Breast epithelium (tissue), 4 donors: ENCODE measurements at regions not wholly inside any gene's neighbourhood (a gene's known extent, or its start where the extent isn't known, plus 50 kb on each side); places are given as distances from the start of the nearest gene placed in this dataset.

Source experiments
- DNase-seq, 2 donors: peaks; one replicate each; pipeline ENCODE4 v3.0.0-alpha.2; 2019; ENCODE audit warnings: low spot score in 2 of 2
- H3K27ac ChIP-seq, 2 donors: fragments of 200-600 bp; sonication (generic) in 1 of 2; one replicate each; pipeline ENCODE4 v1.5.1; 2016 to 2019; ENCODE audit warnings: mild to moderate bottlenecking in 1 of 2
- H3K27me3 ChIP-seq, 2 donors: fragments of 200-600 bp; sonication (generic) in 1 of 2; one replicate each; pipeline versions ENCODE4 v1.5.1 to v1.6.0; 2017 to 2019; ENCODE audit warnings: control low read depth in 1 of 2, mild to moderate bottlenecking in 1 of 2
- H3K36me3 ChIP-seq: fragments of 200-600 bp; one replicate; pipeline ENCODE4 v1.5.1; 2019
- H3K4me1 ChIP-seq, 2 donors: fragments of 200-600 bp; sonication (generic); one replicate each; pipeline ENCODE4 v1.5.1; 2016 to 2019; ENCODE audit warnings: control low read depth in 1 of 2
- H3K4me3 ChIP-seq, 3 donors: fragments of 200-600 bp; sonication (generic); 1 replicate in 2 of 3; 2 replicates in 1 of 3; pipeline ENCODE4 v1.5.1; 2016 to 2019; ENCODE audit warnings: mild to moderate bottlenecking in 3 of 3, moderate library complexity in 2 of 3
- H3K9me3 ChIP-seq, 2 donors: fragments of 200-600 bp; sonication (generic) in 1 of 2; one replicate each; pipeline ENCODE4 v1.5.1; 2016 to 2019; ENCODE audit warnings: control low read depth in 1 of 2
- CTCF ChIP-seq, 3 donors: fragments of 450-650 bp; IDR thresholded peaks; one replicate each; pipeline ENCODE4 v1.5.1; 2016 to 2017; ENCODE audit warnings: antibody characterized with exemption in 3 of 3, mild to moderate bottlenecking in 3 of 3, moderate library complexity in 3 of 3
- POLR2A ChIP-seq: fragments of 450-650 bp; IDR thresholded peaks from one replicate; pipeline ENCODE4 v1.6.1; 2016; ENCODE audit warnings: antibody characterized with exemption, mild to moderate bottlenecking, moderate library complexity
- POLR2AphosphoS5 ChIP-seq, 3 donors: sonication (generic); formaldehyde crosslinking; IDR thresholded peaks; one replicate each; pipeline ENCODE4 v1.6.1; 2017; ENCODE audit warnings: antibody characterized with exemption in 3 of 3
- intact Hi-C: fragments of 100-400 bp; cut with DNase I; formaldehyde crosslinking; loops from one replicate; pipeline ENCODE4 v1.15.1; 2023; ENCODE audit warnings: low total_unique reads

GRCh38 chr13:31866099-31866498 lies 126.8 kb downstream of the RXFP2 start:
- Histone ChIP-seq H3K27me3 (no peaks in the 10 kb centered on the region), H3K9me3 (no peaks in the 10 kb centered on the region), H3K36me3 (no peaks in the 10 kb centered on the region), H3K27ac (no peak overlapping the region), H3K4me3 (no peak overlapping the region), H3K4me1 (no peaks in the 10 kb centered on the region)
- TF ChIP-seq POLR2AphosphoS5 (IDR thresholded peaks at IDR 0.05), result no peak
- TF ChIP-seq POLR2A, result no peak
- TF ChIP-seq CTCF (IDR thresholded peaks at IDR 0.05), result no peak
- DNase-seq, result no peak
- intact Hi-C loops, result no loop called here

GRCh38 chr13:31867709-31868108 lies 128.4 kb downstream of the RXFP2 start:
- intact Hi-C loops, result no loop called here

GRCh38 chr13:31869582-31869981 lies 130.3 kb downstream of the RXFP2 start:
- no peaks in the 10 kb centered on the region for H3K27me3 ChIP-seq

More at GRCh38 chr13:31867709-31868108, 128.4 kb downstream of the RXFP2 start:
- H3K4me1 ChIP-seq, result no peaks in the 10 kb centered on the region
- H3K27ac ChIP-seq, result no peak overlapping the region
- DNase-seq, result no peak
- H3K27me3 ChIP-seq, result no peaks in the 10 kb centered on the region
- no peaks in the 10 kb centered on the region for H3K36me3 ChIP-seq
- no peaks in the 10 kb centered on the region for H3K9me3 ChIP-seq
- no peak for TF ChIP-seq POLR2A
- no peak for TF ChIP-seq POLR2AphosphoS5 (IDR thresholded peaks at IDR 0.05)
- TF ChIP-seq CTCF (IDR thresholded peaks at IDR 0.05), result no peak
- no peak overlapping the region for H3K4me3 ChIP-seq

GRCh38 chr13:31870511-31870910 lies 131.2 kb downstream of the RXFP2 start:
- no peak overlapping the region for H3K27ac ChIP-seq
- no peaks in the 10 kb centered on the region for H3K9me3 ChIP-seq
- TF ChIP-seq POLR2A, result no peak
- TF ChIP-seq POLR2AphosphoS5 (IDR thresholded peaks at IDR 0.05), result no peak
- TF ChIP-seq CTCF (IDR thresholded peaks at IDR 0.05), result no peak

More at GRCh38 chr13:31869582-31869981, 130.3 kb downstream of the RXFP2 start:
- no peak for DNase-seq
- Histone ChIP-seq H3K9me3 (no peaks in the 10 kb centered on the region), H3K36me3 (no peaks in the 10 kb centered on the region), H3K27ac (no peak overlapping the region), H3K4me3 (no peak overlapping the region), H3K4me1 (no peaks in the 10 kb centered on the region)
- intact Hi-C loops, result no loop called here
- TF ChIP-seq POLR2AphosphoS5 (IDR thresholded peaks at IDR 0.05) (no peak), CTCF (IDR thresholded peaks at IDR 0.05) (no peak), POLR2A (no peak)

GRCh38 chr13:31873145-31873544 lies 133.8 kb downstream of the RXFP2 start:
- Histone ChIP-seq H3K4me3 (no peak overlapping the region), H3K9me3 (no peaks in the 10 kb centered on the region), H3K27me3 (no peaks in the 10 kb centered on the region), H3K36me3 (no peaks in the 10 kb centered on the region), H3K4me1 (no peaks in the 10 kb centered on the region), H3K27ac (no peak overlapping the region)
- intact Hi-C loops, result no loop called here
- TF ChIP-seq POLR2AphosphoS5 (IDR thresholded peaks at IDR 0.05) (no peak), POLR2A (no peak), CTCF (IDR thresholded peaks at IDR 0.05) (no peak)
- DNase-seq, result no peak

More at GRCh38 chr13:31870511-31870910, 131.2 kb downstream of the RXFP2 start:
- Histone ChIP-seq H3K4me1 (no peaks in the 10 kb centered on the region), H3K36me3 (no peaks in the 10 kb centered on the region), H3K4me3 (no peak overlapping the region), H3K27me3 (no peaks in the 10 kb centered on the region)
- DNase-seq, result no peak
- intact Hi-C loops, result no loop called here
